ENCODE measurements at regions not wholly inside any gene's neighbourhood (a gene's known extent, or its start where the extent isn't known, plus 50 kb on each side); places are given as distances from the start of the nearest gene placed in this dataset.
"Not testable (repeated sequence)": the region's sequence is repeated elsewhere in the genome, so short reads cannot be mapped to it uniquely, and the experiment has no call there.

DNA sequence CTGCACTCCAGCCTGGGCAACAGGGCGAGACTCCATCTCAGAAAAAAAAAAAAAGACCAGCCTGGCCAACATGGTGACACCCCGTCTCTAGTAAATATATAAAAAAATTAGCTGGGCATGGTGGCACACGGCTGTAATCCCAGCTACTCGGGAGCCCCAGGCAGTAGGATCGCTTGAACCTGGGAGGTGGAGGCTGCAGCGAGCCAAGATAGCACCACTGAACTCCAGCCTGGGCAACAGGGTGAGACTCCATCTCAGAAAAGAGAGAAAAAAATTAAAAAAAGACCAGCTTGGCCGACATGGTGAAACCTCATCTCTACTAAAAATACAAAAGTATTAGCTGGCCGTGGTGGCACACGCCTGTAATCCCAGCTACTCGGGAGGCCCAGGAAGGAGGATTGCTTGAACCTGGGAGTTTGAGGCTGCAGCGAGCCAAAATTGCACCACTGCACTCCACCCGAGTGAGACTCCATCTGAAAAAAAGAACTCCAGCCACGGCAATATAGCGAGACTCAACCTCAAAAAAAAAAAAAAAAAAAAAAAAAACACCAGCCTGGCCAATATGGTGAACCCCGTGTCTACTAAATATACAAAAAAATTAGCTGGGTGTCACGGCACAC lies 346.1 kb upstream of the PLGLB2 start:
- H2AFZ ChIP-seq (ENCODE audit: low read depth), result no peak overlapping the region

DNA sequence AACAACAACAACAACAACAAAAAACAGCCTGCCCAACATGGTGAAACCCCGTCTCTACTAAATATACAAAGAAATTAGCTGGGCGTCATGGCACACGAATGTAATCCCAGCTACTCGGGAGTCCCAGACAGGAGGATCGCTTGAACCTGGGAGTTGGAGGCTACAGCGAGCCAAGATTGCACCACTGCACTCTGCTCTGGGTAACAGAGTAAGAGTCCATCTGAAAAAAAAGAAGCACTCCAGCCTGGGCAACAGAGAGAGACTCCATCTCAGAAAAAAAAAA lies 344.1 kb upstream of the PLGLB2 start:
- Histone ChIP-seq H4K20me1 (ENCODE audit: insufficient read depth) (no peaks in the 10 kb centered on the region), H2AFZ (ENCODE audit: low read depth) (no peak overlapping the region), H3K27me3 (ENCODE audit: insufficient read depth, low read depth) (no peaks in the 10 kb centered on the region), H3K4me2 (no peak overlapping the region), H3K4me3 (IDR thresholded peaks at IDR 0.05; ENCODE audit: insufficient read depth, low read depth, low read length) (no peak overlapping the region), H3K79me2 (ENCODE audit: insufficient read depth, low read depth) (no peaks in the 10 kb centered on the region), H3K9ac (no peak overlapping the region), H3K4me1 (ENCODE audit: low read depth, poor library complexity, severe bottlenecking) (no peaks in the 10 kb centered on the region), H3K36me3 (ENCODE audit: insufficient read depth) (no peaks in the 10 kb centered on the region), H3K27ac (no peak overlapping the region)
- TF ChIP-seq, protein P1, sequence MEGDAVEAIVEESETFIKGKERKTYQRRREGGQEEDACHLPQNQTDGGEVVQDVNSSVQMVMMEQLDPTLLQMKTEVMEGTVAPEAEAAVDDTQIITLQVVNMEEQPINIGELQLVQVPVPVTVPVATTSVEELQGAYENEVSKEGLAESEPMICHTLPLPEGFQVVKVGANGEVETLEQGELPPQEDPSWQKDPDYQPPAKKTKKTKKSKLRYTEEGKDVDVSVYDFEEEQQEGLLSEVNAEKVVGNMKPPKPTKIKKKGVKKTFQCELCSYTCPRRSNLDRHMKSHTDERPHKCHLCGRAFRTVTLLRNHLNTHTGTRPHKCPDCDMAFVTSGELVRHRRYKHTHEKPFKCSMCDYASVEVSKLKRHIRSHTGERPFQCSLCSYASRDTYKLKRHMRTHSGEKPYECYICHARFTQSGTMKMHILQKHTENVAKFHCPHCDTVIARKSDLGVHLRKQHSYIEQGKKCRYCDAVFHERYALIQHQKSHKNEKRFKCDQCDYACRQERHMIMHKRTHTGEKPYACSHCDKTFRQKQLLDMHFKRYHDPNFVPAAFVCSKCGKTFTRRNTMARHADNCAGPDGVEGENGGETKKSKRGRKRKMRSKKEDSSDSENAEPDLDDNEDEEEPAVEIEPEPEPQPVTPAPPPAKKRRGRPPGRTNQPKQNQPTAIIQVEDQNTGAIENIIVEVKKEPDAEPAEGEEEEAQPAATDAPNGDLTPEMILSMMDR (conservative IDR thresholded peaks at IDR 0.05; ENCODE audit: low read depth, low read length), result no peak

More for the DNA sequence above, 346.1 kb upstream of the PLGLB2 start:
- Histone ChIP-seq H3K27ac (no peak overlapping the region), H3K79me2 (ENCODE audit: insufficient read depth, low read depth) (no peaks in the 10 kb centered on the region), H3K36me3 (ENCODE audit: insufficient read depth) (no peaks in the 10 kb centered on the region), H4K20me1 (ENCODE audit: insufficient read depth) (no peaks in the 10 kb centered on the region), H3K27me3 (ENCODE audit: insufficient read depth, low read depth) (no peaks in the 10 kb centered on the region), H3K4me2 (no peak overlapping the region), H3K4me3 (IDR thresholded peaks at IDR 0.05; ENCODE audit: insufficient read depth, low read depth, low read length) (no peak overlapping the region), H3K9ac (no peak overlapping the region), H3K4me1 (ENCODE audit: low read depth, poor library complexity, severe bottlenecking) (no peaks in the 10 kb centered on the region)
- TF ChIP-seq, protein P1 (conservative IDR thresholded peaks at IDR 0.05; ENCODE audit: low read depth, low read length), result no peak

DNA sequence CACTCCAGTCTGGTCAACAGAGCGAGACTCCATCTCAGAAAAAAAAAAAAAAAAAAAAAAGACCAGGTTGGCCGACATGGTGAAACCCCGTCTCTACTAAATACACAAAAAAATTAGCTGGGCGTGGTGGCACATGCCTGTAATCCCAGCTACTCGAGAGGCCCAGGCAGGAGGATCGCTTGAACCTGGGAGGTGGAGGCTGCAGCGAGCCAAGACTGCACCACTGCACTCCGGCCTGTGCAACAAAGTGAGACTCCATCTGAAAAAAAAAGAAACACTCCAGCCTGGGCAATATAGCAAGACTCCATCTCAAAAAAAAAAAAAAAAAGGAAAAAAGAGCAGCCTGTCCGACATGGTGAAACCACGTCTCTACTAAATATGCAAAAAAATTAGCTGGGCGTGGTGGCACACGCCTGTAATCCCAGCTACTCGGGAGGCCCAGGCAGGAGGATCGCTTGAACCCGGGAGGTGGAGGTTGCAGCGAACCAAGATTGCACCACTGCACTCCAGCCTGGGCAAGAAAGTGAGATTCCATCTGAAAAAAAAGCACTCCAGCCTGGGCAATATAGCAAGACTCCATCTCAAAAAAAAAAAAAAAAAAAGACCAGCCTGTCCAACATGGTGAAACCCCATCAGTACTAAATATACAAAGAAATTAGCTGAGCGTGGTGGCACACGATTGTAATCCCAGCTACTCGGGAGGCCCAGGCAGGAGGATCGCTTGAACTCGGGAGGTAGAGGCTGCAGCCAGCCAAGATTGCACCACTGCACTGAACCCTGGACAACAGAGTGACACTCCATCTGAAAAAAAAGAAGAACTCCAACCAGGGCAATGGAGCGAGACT lies 343.3 kb upstream of the PLGLB2 start:
- H2AFZ ChIP-seq (ENCODE audit: low read depth); H3K4me3 ChIP-seq (IDR thresholded peaks at IDR 0.05; ENCODE audit: insufficient read depth, low read depth, low read length); H3K4me1 ChIP-seq (ENCODE audit: low read depth, poor library complexity, severe bottlenecking); H3K36me3 ChIP-seq (ENCODE audit: insufficient read depth); H3K4me2 ChIP-seq; H3K9ac ChIP-seq; H3K27ac ChIP-seq; H3K79me2 ChIP-seq (ENCODE audit: insufficient read depth, low read depth); H4K20me1 ChIP-seq (ENCODE audit: insufficient read depth); H3K27me3 ChIP-seq (ENCODE audit: insufficient read depth, low read depth): not testable (repeated sequence)

GRCh38 chr2:87405531-87406216 lies 342.2 kb upstream of the PLGLB2 start:
- not testable (repeated sequence) for H4K20me1 ChIP-seq (ENCODE audit: insufficient read depth); H3K27ac ChIP-seq; H3K4me1 ChIP-seq (ENCODE audit: low read depth, poor library complexity, severe bottlenecking); H3K4me2 ChIP-seq; H2AFZ ChIP-seq (ENCODE audit: low read depth); H3K9ac ChIP-seq; H3K36me3 ChIP-seq (ENCODE audit: insufficient read depth); H3K4me3 ChIP-seq (IDR thresholded peaks at IDR 0.05; ENCODE audit: insufficient read depth, low read depth, low read length); H3K79me2 ChIP-seq (ENCODE audit: insufficient read depth, low read depth); H3K27me3 ChIP-seq (ENCODE audit: insufficient read depth, low read depth)

DNA sequence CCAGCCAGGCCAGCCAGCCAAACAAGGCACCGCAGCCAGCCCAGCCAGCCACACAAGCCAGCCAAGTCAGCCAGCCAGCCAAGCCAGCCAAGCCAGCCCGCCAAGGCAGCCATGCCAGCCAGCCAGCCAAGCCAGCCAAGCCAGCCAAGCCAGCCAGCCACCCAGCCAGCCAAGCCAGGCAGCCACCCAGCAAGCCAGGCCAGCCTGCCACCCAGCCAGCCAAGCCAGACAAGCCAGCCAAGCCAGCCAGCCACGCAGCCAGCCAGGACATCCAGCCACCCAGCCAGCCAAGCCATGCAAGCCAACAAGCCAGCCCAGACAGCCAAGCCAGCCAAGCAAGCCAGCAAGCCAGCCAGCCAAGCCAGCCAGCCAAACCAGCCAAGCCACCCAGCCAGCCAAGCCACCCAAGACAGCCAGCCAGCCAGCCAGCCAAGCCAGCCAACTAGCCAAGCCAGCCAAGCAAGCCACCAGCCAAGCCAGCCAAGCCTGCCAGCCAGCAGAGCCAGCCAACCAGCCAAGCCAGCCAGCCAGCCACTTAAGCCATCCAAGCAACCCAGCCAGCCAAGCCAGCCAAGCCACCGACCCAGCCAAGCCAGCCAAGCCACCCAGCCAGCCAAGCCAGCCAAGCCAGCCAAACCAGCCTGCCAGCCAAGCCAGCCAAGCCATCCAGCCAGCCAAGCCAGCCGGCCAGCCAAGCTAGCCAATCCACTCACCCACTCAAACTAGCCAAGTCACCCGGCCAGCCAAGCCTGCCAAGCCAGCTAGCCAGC lies 341.3 kb upstream of the PLGLB2 start:
- H3K4me1 ChIP-seq (ENCODE audit: low read depth, poor library complexity, severe bottlenecking); H4K20me1 ChIP-seq (ENCODE audit: insufficient read depth); H3K36me3 ChIP-seq (ENCODE audit: insufficient read depth); H3K79me2 ChIP-seq (ENCODE audit: insufficient read depth, low read depth); H3K27me3 ChIP-seq (ENCODE audit: insufficient read depth, low read depth); H3K27ac ChIP-seq; H3K4me3 ChIP-seq (IDR thresholded peaks at IDR 0.05; ENCODE audit: insufficient read depth, low read depth, low read length); H2AFZ ChIP-seq (ENCODE audit: low read depth); H3K9ac ChIP-seq; H3K4me2 ChIP-seq: not testable (repeated sequence)

- H2AFZ ChIP-seq (ENCODE audit: low read depth); H4K20me1 ChIP-seq (ENCODE audit: insufficient read depth); H3K79me2 ChIP-seq (ENCODE audit: insufficient read depth, low read depth); H3K36me3 ChIP-seq (ENCODE audit: insufficient read depth); H3K9ac ChIP-seq; H3K4me3 ChIP-seq (IDR thresholded peaks at IDR 0.05; ENCODE audit: insufficient read depth, low read depth, low read length); H3K4me1 ChIP-seq (ENCODE audit: low read depth, poor library complexity, severe bottlenecking); H3K4me2 ChIP-seq; H3K27ac ChIP-seq; H3K27me3 ChIP-seq (ENCODE audit: insufficient read depth, low read depth): not testable (repeated sequence)
These were observed 338.3 kb upstream of the PLGLB2 start for GRCh38 chr2:87409601-87410000.

DNA sequence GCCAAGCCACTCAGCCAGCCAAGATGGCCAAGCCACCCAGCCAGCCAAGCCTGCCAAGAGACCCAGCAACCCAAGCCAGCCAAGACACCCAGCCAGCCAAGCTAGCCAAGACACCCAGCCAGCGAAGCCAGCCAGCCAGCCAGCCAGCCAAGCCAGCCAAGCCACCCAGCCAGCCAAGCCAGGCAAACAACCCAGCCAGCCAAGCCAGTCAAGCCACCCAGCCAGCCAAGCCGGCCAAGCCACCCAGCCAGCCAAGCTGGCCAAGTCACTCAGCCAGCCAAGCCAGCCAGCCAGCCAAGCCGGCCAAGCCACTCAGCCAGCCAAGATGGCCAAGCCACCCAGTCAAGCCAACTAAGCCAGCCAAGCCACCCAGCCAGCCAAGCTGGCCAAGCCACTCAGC lies 337.5 kb upstream of the PLGLB2 start:
- H3K27me3 ChIP-seq (ENCODE audit: insufficient read depth, low read depth); H3K4me2 ChIP-seq; H3K79me2 ChIP-seq (ENCODE audit: insufficient read depth, low read depth); H4K20me1 ChIP-seq (ENCODE audit: insufficient read depth); H2AFZ ChIP-seq (ENCODE audit: low read depth); H3K4me3 ChIP-seq (IDR thresholded peaks at IDR 0.05; ENCODE audit: insufficient read depth, low read depth, low read length); H3K36me3 ChIP-seq (ENCODE audit: insufficient read depth); H3K4me1 ChIP-seq (ENCODE audit: low read depth, poor library complexity, severe bottlenecking); H3K27ac ChIP-seq; H3K9ac ChIP-seq: not testable (repeated sequence)
